Uterus (tissue), 3 donors: ENCODE measurements at regions not wholly inside any gene's neighbourhood (a gene's known extent, or its start where the extent isn't known, plus 50 kb on each side); places are given as distances from the start of the nearest gene placed in this dataset.

Experiments
- DNase-seq, 2 donors: peaks; one replicate each; pipeline ENCODE4 v3.0.0-alpha.2; 2019 to 2020
- H3K27ac ChIP-seq, 2 donors: fragments of 200-600 bp; sonication (generic); 1 replicate in 1 of 2; 2 replicates in 1 of 2; pipeline ENCODE4 v1.5.1; 2016 to 2018
- H3K27me3 ChIP-seq, 2 donors: fragments of 200-600 bp; sonication (generic); one replicate each; pipeline ENCODE4 v1.5.1; 2018 to 2019; ENCODE audit warnings: control low read depth in 1 of 2
- H3K36me3 ChIP-seq, 2 donors: fragments of 200-600 bp; sonication (generic); one replicate each; pipeline ENCODE4 v1.5.1; 2019; ENCODE audit warnings: control low read depth in 1 of 2
- H3K4me1 ChIP-seq, 2 donors: fragments of 200-600 bp; sonication (generic); one replicate each; pipeline ENCODE4 v1.5.1; 2018 to 2019; ENCODE audit warnings: control low read depth in 1 of 2
- H3K4me3 ChIP-seq, 2 donors: fragments of 200-600 bp; sonication (generic); 1 replicate in 1 of 2; 2 replicates in 1 of 2; pipeline ENCODE4 v1.5.1; 2018 to 2019; ENCODE audit warnings: mild to moderate bottlenecking in 1 of 2
- H3K9me3 ChIP-seq, 2 donors: fragments of 200-600 bp; sonication (generic); one replicate each; pipeline ENCODE4 v1.5.1; 2019; ENCODE audit warnings: control low read depth in 1 of 2
- CTCF ChIP-seq, 4 experiments: fragments of 200-600 bp in 2 of 4; fragments of 450-650 bp in 2 of 4; sonication (generic) in 2 of 4; IDR thresholded peaks; one replicate each; pipeline ENCODE4 v1.5.1; 2016 to 2019; ENCODE audit warnings: antibody characterized with exemption in 4 of 4, mild to moderate bottlenecking in 2 of 4, moderate library complexity in 1 of 4
- POLR2A ChIP-seq, 2 donors: fragments of 450-650 bp; IDR thresholded peaks; one replicate each; pipeline ENCODE4 v1.6.1; 2016; ENCODE audit warnings: antibody characterized with exemption in 2 of 2, mild to moderate bottlenecking in 1 of 2, moderate library complexity in 1 of 2
- intact Hi-C: fragments of 100-400 bp; cut with DNase I; formaldehyde crosslinking; loops from one replicate; pipeline ENCODE4 v1.15.1; 2023; ENCODE audit warnings: low total_unique reads
- donor health status: DM: yes; HTN: yes; CAD: no.

- Histone ChIP-seq H3K4me1 (no peaks in the 10 kb centered on the region), H3K27ac (no peak overlapping the region), H3K4me3 (no peak overlapping the region), H3K36me3 (no peaks in the 10 kb centered on the region), H3K27me3 (no peaks in the 10 kb centered on the region), H3K9me3 (no peaks in the 10 kb centered on the region)
- intact Hi-C loops: no loop called here
- TF ChIP-seq CTCF (IDR thresholded peaks at IDR 0.05): no peak
- TF ChIP-seq POLR2A (IDR thresholded peaks at IDR 0.05): no peak
- no peak for DNase-seq
These were observed 303.8 kb upstream of the TRIB2 start for GRCh38 chr2:12412898-12413305.

GRCh38 chr2:12415536-12415935 lies 301.2 kb upstream of the TRIB2 start:
- H3K9me3 ChIP-seq: no peaks in the 10 kb centered on the region
- no peaks in the 10 kb centered on the region for H3K27me3 ChIP-seq
- no peaks in the 10 kb centered on the region for H3K4me1 ChIP-seq
- no peak overlapping the region for H3K4me3 ChIP-seq
- TF ChIP-seq CTCF (IDR thresholded peaks at IDR 0.05): no peak
- no peak for TF ChIP-seq POLR2A (IDR thresholded peaks at IDR 0.05)
- DNase-seq: no peak
- H3K27ac ChIP-seq: no peak overlapping the region
- H3K36me3 ChIP-seq: no peaks in the 10 kb centered on the region
- intact Hi-C loops: no loop called here

- no peaks in the 10 kb centered on the region for H3K9me3 ChIP-seq
- intact Hi-C loops: no loop called here
- no peaks in the 10 kb centered on the region for H3K4me1 ChIP-seq
- no peaks in the 10 kb centered on the region for H3K27me3 ChIP-seq
- no peak overlapping the region for H3K27ac ChIP-seq
- no peaks in the 10 kb centered on the region for H3K36me3 ChIP-seq
- no peak overlapping the region for H3K4me3 ChIP-seq
- TF ChIP-seq POLR2A (IDR thresholded peaks at IDR 0.05): no peak
- peak in 3 of 4 experiments; percentile 17 to 32 (median 25) for TF ChIP-seq CTCF (IDR thresholded peaks at IDR 0.05)
- DNase-seq: peak; percentile 28 to 32
These were observed 300.1 kb upstream of the TRIB2 start for GRCh38 chr2:12416600-12416999.

GRCh38 chr2:12417786-12418185 lies 298.9 kb upstream of the TRIB2 start:
- Histone ChIP-seq H3K27me3 (no peaks in the 10 kb centered on the region), H3K27ac (no peak overlapping the region), H3K36me3 (no peaks in the 10 kb centered on the region), H3K9me3 (no peaks in the 10 kb centered on the region), H3K4me1 (no peaks in the 10 kb centered on the region), H3K4me3 (no peak overlapping the region)
- DNase-seq: no peak
- intact Hi-C loops: no loop called here
- no peak for TF ChIP-seq POLR2A (IDR thresholded peaks at IDR 0.05)
- TF ChIP-seq CTCF (IDR thresholded peaks at IDR 0.05): no peak

GRCh38 chr2:12419803-12420202 lies 296.9 kb upstream of the TRIB2 start:
- TF ChIP-seq POLR2A (IDR thresholded peaks at IDR 0.05) (no peak), CTCF (IDR thresholded peaks at IDR 0.05) (no peak)
- H3K4me3 ChIP-seq: no peak overlapping the region
- no peaks in the 10 kb centered on the region for H3K9me3 ChIP-seq
- H3K4me1 ChIP-seq: no peaks in the 10 kb centered on the region
- H3K36me3 ChIP-seq: no peaks in the 10 kb centered on the region
- no peak for DNase-seq
- no peak overlapping the region for H3K27ac ChIP-seq
- H3K27me3 ChIP-seq: no peaks in the 10 kb centered on the region
- intact Hi-C loops: no loop called here
